ENCODE measurements at regions not wholly inside any gene's neighbourhood (a gene's known extent, or its start where the extent isn't known, plus 50 kb on each side); places are given as distances from the start of the nearest gene placed in this dataset.

GRCh38 chr7:115585015-115585718 is 445.4 kb downstream of the TFEC start:
- no peak for DNase-seq
- Histone ChIP-seq H3K27ac (no peak overlapping the region), H3K27me3 (no peaks in the 10 kb centered on the region), H3K4me3 (replicated peaks in 1 of 3) (no peak overlapping the region), H3K4me1 (no peaks in the 10 kb centered on the region), H3K9me3 (no peaks in the 10 kb centered on the region), H3K36me3 (no peaks in the 10 kb centered on the region)
- WGBS, 2 donors: 86 to 94% methylated on average over 5 of the region's 5 CpGs
- intact Hi-C loops (cut with DNase I): no loop called here
- TF ChIP-seq CTCF (IDR thresholded peaks at IDR 0.05): no peak
- TF ChIP-seq POLR2A (IDR thresholded peaks at IDR 0.05): no peak

- Histone ChIP-seq H3K36me3 (no peaks in the 10 kb centered on the region), H3K4me3 (replicated peaks in 1 of 3) (no peak overlapping the region), H3K9me3 (no peaks in the 10 kb centered on the region), H3K4me1 (no peaks in the 10 kb centered on the region), H3K27ac (no peak overlapping the region), H3K27me3 (no peaks in the 10 kb centered on the region)
- intact Hi-C loops (cut with DNase I): no loop called here
- DNase-seq: no peak
- TF ChIP-seq POLR2A (IDR thresholded peaks at IDR 0.05) (no peak), CTCF (IDR thresholded peaks at IDR 0.05) (no peak)
- WGBS, 2 donors: 69 to 71% methylated on average over 1 of the region's 1 CpG
Observed at GRCh38 chr7:115582956-115583355, 447.6 kb downstream of the TFEC start.

- Histone ChIP-seq H3K4me1 (no peaks in the 10 kb centered on the region), H3K4me3 (replicated peaks in 1 of 3) (no peak overlapping the region), H3K36me3 (no peaks in the 10 kb centered on the region), H3K27ac (no peak overlapping the region), H3K9me3 (no peaks in the 10 kb centered on the region), H3K27me3 (no peaks in the 10 kb centered on the region)
- 60 to 72% methylated on average over 2 of the region's 2 CpGs for WGBS, 2 donors
- TF ChIP-seq POLR2A (IDR thresholded peaks at IDR 0.05) (no peak), CTCF (IDR thresholded peaks at IDR 0.05) (no peak)
- intact Hi-C loops (cut with DNase I): no loop called here
- DNase-seq: no peak
Observed at GRCh38 chr7:115578576-115578975, 452.0 kb downstream of the TFEC start.

GRCh38 chr7:115574681-115575291 is 455.8 kb downstream of the TFEC start:
- H3K36me3 ChIP-seq: no peaks in the 10 kb centered on the region
- no peak overlapping the region for H3K27ac ChIP-seq
- WGBS, 2 donors: 77 to 78% methylated on average over 6 of the region's 6 CpGs
- H3K4me3 ChIP-seq (replicated peaks in 1 of 3): no peak overlapping the region
- TF ChIP-seq CTCF (IDR thresholded peaks at IDR 0.05) (no peak), POLR2A (IDR thresholded peaks at IDR 0.05) (no peak)
- no peaks in the 10 kb centered on the region for H3K4me1 ChIP-seq
- H3K9me3 ChIP-seq: no peaks in the 10 kb centered on the region
- no peaks in the 10 kb centered on the region for H3K27me3 ChIP-seq
- no peak for DNase-seq
- intact Hi-C loops (cut with DNase I): no loop called here

- no peak for DNase-seq
- no peak for TF ChIP-seq CTCF (IDR thresholded peaks at IDR 0.05)
- H3K27me3 ChIP-seq: no peaks in the 10 kb centered on the region
Observed at GRCh38 chr7:115572111-115572510, 458.5 kb downstream of the TFEC start.

More at GRCh38 chr7:115572111-115572510, 458.5 kb downstream of the TFEC start:
- no peak overlapping the region for H3K4me3 ChIP-seq (replicated peaks in 1 of 3)
- 79 to 91% methylated on average over 1 of the region's 1 CpG for WGBS, 2 donors
- no peaks in the 10 kb centered on the region for H3K36me3 ChIP-seq
- no peak overlapping the region for H3K27ac ChIP-seq
- intact Hi-C loops (cut with DNase I): no loop called here
- no peaks in the 10 kb centered on the region for H3K4me1 ChIP-seq
- no peaks in the 10 kb centered on the region for H3K9me3 ChIP-seq
